Nephron (organoid): ENCODE measurements at regions not wholly inside any gene's neighbourhood (a gene's known extent, or its start where the extent isn't known, plus 50 kb on each side); places are given as distances from the start of the nearest gene placed in this dataset.

Source experiments
- H3K27ac Mint-ChIP-seq, 3 experiments: 2 replicates each; pipeline ENCODE4 v1.8.0; 2020; ENCODE audit warnings: mixed read lengths in 3 of 3, mild to moderate bottlenecking in 2 of 3, moderate library complexity in 1 of 3
- H3K27me3 Mint-ChIP-seq: 2 replicates; pipeline ENCODE4 v1.8.0; 2021; ENCODE audit warnings: low read depth, mild to moderate bottlenecking, moderate library complexity, mixed read lengths
- H3K36me3 Mint-ChIP-seq: 2 replicates; pipeline ENCODE4 v1.8.0; 2020; ENCODE audit warnings: low read depth, mixed read lengths
- H3K4me1 Mint-ChIP-seq: 2 replicates; pipeline ENCODE4 v1.8.0; 2020; ENCODE audit warnings: mixed read lengths
- H3K4me3 Mint-ChIP-seq, 3 experiments: 2 replicates each; pipeline ENCODE4 v1.8.0; 2020; ENCODE audit warnings: mild to moderate bottlenecking in 3 of 3, mixed read lengths in 3 of 3, moderate library complexity in 2 of 3
- H3K9me3 Mint-ChIP-seq: 2 replicates; pipeline ENCODE4 v1.8.0; 2020; ENCODE audit warnings: mixed read lengths
- CTCF ChIP-seq, 3 experiments: fragments of 200-600 bp; sonication (generic); IDR thresholded peaks; one replicate each; pipeline ENCODE4 v1.5.0; 2021; ENCODE audit warnings: antibody characterized with exemption in 3 of 3; ENCODE audit not compliant: unreplicated experiment in 3 of 3

GRCh38 chr2:84320940-84321339 lies 138.1 kb downstream of the SUCLG1 start:
- Mint-ChIP-seq H3K4me1 (no peaks in the 10 kb centered on the region), H3K27me3 (peaks cover 11% of the 10 kb centered on the region), H3K27ac (no peak overlapping the region), H3K9me3 (peaks cover 4% of the 10 kb centered on the region), H3K36me3 (no peaks in the 10 kb centered on the region), H3K4me3 (no peak overlapping the region)
- TF ChIP-seq CTCF (IDR thresholded peaks at IDR 0.05; ENCODE audit: unreplicated experiment in 3 of 3), result no peak

- Mint-ChIP-seq H3K27me3 (peaks cover 11% of the 10 kb centered on the region), H3K9me3 (no peaks in the 10 kb centered on the region), H3K4me1 (no peaks in the 10 kb centered on the region), H3K4me3 (no peak overlapping the region), H3K36me3 (no peaks in the 10 kb centered on the region), H3K27ac (no peak overlapping the region)
- no peak for TF ChIP-seq CTCF (IDR thresholded peaks at IDR 0.05; ENCODE audit: unreplicated experiment in 3 of 3)
Measured at GRCh38 chr2:84319581-84319980, 139.5 kb downstream of the SUCLG1 start.

- no peaks in the 10 kb centered on the region for H3K4me1 Mint-ChIP-seq
- no peak overlapping the region for H3K4me3 Mint-ChIP-seq
- H3K27me3 Mint-ChIP-seq, result peaks cover 7% of the 10 kb centered on the region
- H3K9me3 Mint-ChIP-seq, result no peaks in the 10 kb centered on the region
- TF ChIP-seq CTCF (IDR thresholded peaks at IDR 0.05; ENCODE audit: unreplicated experiment in 3 of 3), result no peak
- H3K36me3 Mint-ChIP-seq, result no peaks in the 10 kb centered on the region
- no peak overlapping the region for H3K27ac Mint-ChIP-seq
Measured at GRCh38 chr2:84317135-84317534, 141.9 kb downstream of the SUCLG1 start.

GRCh38 chr2:84314901-84315330 lies 144.2 kb downstream of the SUCLG1 start:
- no peak overlapping the region for H3K27ac Mint-ChIP-seq
- H3K4me1 Mint-ChIP-seq, result no peaks in the 10 kb centered on the region
- H3K36me3 Mint-ChIP-seq, result no peaks in the 10 kb centered on the region
- peaks cover 7% of the 10 kb centered on the region for H3K27me3 Mint-ChIP-seq
- no peak overlapping the region for H3K4me3 Mint-ChIP-seq
- TF ChIP-seq CTCF (IDR thresholded peaks at IDR 0.05; ENCODE audit: unreplicated experiment in 3 of 3), result peak; percentile 84 to 93 (median 91)
- H3K9me3 Mint-ChIP-seq, result no peaks in the 10 kb centered on the region

DNA sequence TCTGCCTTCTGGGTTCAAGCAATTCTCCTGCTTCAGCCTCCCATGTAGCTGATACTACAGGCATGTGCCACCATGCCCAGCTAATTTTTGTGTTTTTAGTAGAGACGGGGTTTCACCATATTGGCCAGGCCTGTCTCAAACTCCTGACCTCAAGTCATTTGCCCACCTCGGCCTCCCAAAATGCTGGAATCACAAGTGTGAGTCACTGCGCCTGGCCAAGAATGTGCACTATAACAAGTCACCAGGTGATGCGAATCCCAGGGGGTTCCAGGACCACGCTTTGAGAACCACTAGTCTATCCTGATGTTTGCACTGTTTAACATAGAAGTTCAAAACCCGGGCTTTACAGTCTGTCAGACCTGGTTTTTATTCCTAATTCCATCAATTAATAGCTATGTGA lies 144.8 kb downstream of the SUCLG1 start:
- no peaks in the 10 kb centered on the region for H3K36me3 Mint-ChIP-seq
- no peak for TF ChIP-seq CTCF (IDR thresholded peaks at IDR 0.05; ENCODE audit: unreplicated experiment in 3 of 3)
- no peak overlapping the region for H3K4me3 Mint-ChIP-seq
- no peaks in the 10 kb centered on the region for H3K4me1 Mint-ChIP-seq
- H3K27me3 Mint-ChIP-seq, result peaks cover 7% of the 10 kb centered on the region
- H3K27ac Mint-ChIP-seq, result no peak overlapping the region
- no peaks in the 10 kb centered on the region for H3K9me3 Mint-ChIP-seq

- Mint-ChIP-seq H3K27ac (no peak overlapping the region), H3K36me3 (peaks cover 9% of the 10 kb centered on the region), H3K4me3 (no peak overlapping the region), H3K27me3 (peaks cover 8% of the 10 kb centered on the region), H3K9me3 (peaks cover 24% of the 10 kb centered on the region), H3K4me1 (no peaks in the 10 kb centered on the region)
- no peak for TF ChIP-seq CTCF (IDR thresholded peaks at IDR 0.05; ENCODE audit: unreplicated experiment in 3 of 3)
Measured at GRCh38 chr2:84309281-84309680, 149.8 kb downstream of the SUCLG1 start.
